OCI-LY3 (cell line): ENCODE measurements at regions not wholly inside any gene's neighbourhood (a gene's known extent, or its start where the extent isn't known, plus 50 kb on each side); places are given as distances from the start of the nearest gene placed in this dataset.

ENCODE experiments used
- H2AFZ ChIP-seq: fragments of 200-600, 300-600 bp; shearing (Covaris generic); 2 replicates; pipeline ENCODE4 v1.6.0; 2014; ENCODE audit warnings: antibody characterized with exemption, low read depth, low read length
- H3K27ac ChIP-seq: fragments of 200-600, 300-600 bp; sonication (generic); 2 replicates; pipeline ENCODE4 v1.5.1; 2014; ENCODE audit warnings: mild to moderate bottlenecking, low read length, moderate library complexity, mixed read lengths
- H3K27me3 ChIP-seq: fragments of 200-600, 300-600 bp; sonication (generic); 2 replicates; pipeline ENCODE4 v1.6.1; 2014; ENCODE audit warnings: low read depth, low read length, mixed read lengths
- H3K36me3 ChIP-seq: fragments of 200-600, 300-600 bp; sonication (generic); replicated peaks from 2 replicates; pipeline ENCODE3; 2014; ENCODE audit warnings: low read depth, low read length, mixed read lengths
- H3K4me1 ChIP-seq: fragments of 300-600, 200-600 bp; sonication (generic); 2 replicates; pipeline ENCODE4 v1.6.1; 2014; ENCODE audit warnings: low read length, mixed read lengths
- H3K4me2 ChIP-seq: fragments of 200-600, 300-600 bp; sonication (generic); 2 replicates; pipeline ENCODE4 v1.6.1; 2014; ENCODE audit warnings: low read length, mixed read lengths
- H3K4me3 ChIP-seq: fragments of 300-600, 200-600 bp; sonication (generic); 2 replicates; pipeline ENCODE4 v1.5.1; 2014; ENCODE audit warnings: antibody characterized with exemption, mild to moderate bottlenecking, low read length, moderate library complexity
- H3K79me2 ChIP-seq: fragments of 300-600, 200-600 bp; shearing (Covaris generic); 2 replicates; pipeline ENCODE4 v1.6.1; 2014; ENCODE audit warnings: mild to moderate bottlenecking, low read length, mixed read lengths
- H3K9ac ChIP-seq: fragments of 300-600, 200-600 bp; shearing (Covaris generic); 2 replicates; pipeline ENCODE4 v1.6.0; 2014; ENCODE audit warnings: mild to moderate bottlenecking, low read length, moderate library complexity
- H3K9me3 ChIP-seq: fragments of 200-600, 300-600 bp; shearing (Covaris generic); 2 replicates; pipeline ENCODE4 v1.6.1; 2014; ENCODE audit warnings: low read length, mixed read lengths; ENCODE audit not compliant: insufficient read depth
- H4K20me1 ChIP-seq: fragments of 200-600, 300-600 bp; sonication (generic); 2 replicates; pipeline ENCODE4 v1.6.1; 2016; ENCODE audit warnings: low read length, mixed read lengths; ENCODE audit not compliant: insufficient read depth
- EZH2phosphoT487 ChIP-seq: fragments of 200-600 bp; shearing (Covaris generic); IDR thresholded peaks from 2 replicates; pipeline ENCODE4 v1.6.1; 2018; ENCODE audit warnings: antibody characterized with exemption, mixed run types, low read depth
- TF ChIP-seq, protein P1 (sequence below): fragments of 200-600, 300-600 bp; sonication (generic); IDR thresholded peaks from 2 replicates; pipeline ENCODE4 v1.5.1; 2014; ENCODE audit warnings: antibody characterized with exemption, low read length, low read depth

DNA sequence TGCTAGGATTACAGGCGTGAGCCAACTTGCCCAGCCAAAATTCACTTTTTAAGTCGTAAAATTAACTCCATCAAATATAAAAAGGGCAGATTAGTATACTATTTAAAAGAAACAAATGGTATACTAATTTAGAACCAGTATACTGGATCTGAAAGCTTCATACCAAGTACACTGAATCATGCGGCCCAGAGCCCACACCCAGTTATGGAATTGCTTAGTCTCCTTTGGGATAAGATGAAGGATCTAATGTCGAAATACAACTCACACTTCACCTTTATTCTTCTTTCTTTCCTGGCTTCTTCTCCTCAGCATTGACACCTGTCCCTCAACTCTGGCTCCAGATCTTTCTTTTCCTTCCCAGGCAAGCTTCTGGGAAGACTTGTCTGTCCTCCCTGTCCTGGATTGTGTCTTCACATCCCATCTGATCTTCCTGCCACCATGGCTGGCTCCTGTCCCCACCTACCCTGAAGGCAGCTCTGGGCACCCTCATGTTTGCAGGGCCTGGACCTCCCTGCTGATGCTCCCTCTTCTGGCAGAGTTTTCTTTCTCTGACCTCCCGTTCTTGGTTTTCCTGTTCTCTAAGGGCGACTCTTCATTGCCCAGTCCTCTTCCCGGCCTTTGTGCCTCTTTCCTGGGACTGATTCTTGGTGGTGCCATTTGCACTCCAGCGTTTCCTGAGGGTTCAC, 57.8 kb upstream of the CTBP2 start:
- no peak overlapping the region for H3K4me2 ChIP-seq
- TF ChIP-seq, protein P1, sequence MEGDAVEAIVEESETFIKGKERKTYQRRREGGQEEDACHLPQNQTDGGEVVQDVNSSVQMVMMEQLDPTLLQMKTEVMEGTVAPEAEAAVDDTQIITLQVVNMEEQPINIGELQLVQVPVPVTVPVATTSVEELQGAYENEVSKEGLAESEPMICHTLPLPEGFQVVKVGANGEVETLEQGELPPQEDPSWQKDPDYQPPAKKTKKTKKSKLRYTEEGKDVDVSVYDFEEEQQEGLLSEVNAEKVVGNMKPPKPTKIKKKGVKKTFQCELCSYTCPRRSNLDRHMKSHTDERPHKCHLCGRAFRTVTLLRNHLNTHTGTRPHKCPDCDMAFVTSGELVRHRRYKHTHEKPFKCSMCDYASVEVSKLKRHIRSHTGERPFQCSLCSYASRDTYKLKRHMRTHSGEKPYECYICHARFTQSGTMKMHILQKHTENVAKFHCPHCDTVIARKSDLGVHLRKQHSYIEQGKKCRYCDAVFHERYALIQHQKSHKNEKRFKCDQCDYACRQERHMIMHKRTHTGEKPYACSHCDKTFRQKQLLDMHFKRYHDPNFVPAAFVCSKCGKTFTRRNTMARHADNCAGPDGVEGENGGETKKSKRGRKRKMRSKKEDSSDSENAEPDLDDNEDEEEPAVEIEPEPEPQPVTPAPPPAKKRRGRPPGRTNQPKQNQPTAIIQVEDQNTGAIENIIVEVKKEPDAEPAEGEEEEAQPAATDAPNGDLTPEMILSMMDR: no peak
- no peak for TF ChIP-seq EZH2phosphoT487

DNA sequence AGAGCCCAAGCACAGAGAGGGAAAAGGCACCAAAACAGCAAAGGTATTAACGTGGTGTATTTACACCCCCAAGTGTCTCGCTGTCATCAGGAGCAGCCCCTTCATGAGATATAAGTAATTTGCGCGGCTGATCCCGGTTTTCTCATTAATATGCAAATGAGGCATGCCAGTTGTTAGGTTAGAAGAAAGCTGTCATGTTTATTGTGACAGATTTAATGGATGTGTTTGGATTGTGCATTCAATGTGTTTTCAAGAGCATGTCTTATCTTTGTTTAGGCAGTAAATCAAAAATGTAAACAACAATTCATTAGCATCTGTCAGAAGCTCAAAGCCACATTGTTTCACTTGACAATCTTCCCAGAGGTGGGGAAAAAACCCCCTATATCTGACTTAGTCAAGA, 56.5 kb upstream of the CTBP2 start:
- Histone ChIP-seq H3K9ac (no peak overlapping the region), H4K20me1 (no peaks in the 10 kb centered on the region), H3K4me1 (no peaks in the 10 kb centered on the region), H3K4me3 (no peak overlapping the region), H3K9me3 (no peaks in the 10 kb centered on the region), H3K4me2 (no peak overlapping the region), H3K27ac (no peak overlapping the region), H3K27me3 (0 out of 2 replicates have a peak, but pooled peaks cover 3% of the 10 kb centered on the region), H2AFZ (no peak overlapping the region), H3K36me3 (no peaks in the 10 kb centered on the region), H3K79me2 (no peaks in the 10 kb centered on the region)
- TF ChIP-seq EZH2phosphoT487: no peak
- TF ChIP-seq, protein P1: no peak

More for the DNA sequence above, 57.8 kb upstream of the CTBP2 start:
- Histone ChIP-seq H3K9ac (no peak overlapping the region), H2AFZ (no peak overlapping the region), H3K9me3 (no peaks in the 10 kb centered on the region), H4K20me1 (no peaks in the 10 kb centered on the region), H3K27me3 (0 out of 2 replicates have a peak, but pooled peaks cover 3% of the 10 kb centered on the region), H3K36me3 (no peaks in the 10 kb centered on the region), H3K27ac (no peak overlapping the region), H3K79me2 (no peaks in the 10 kb centered on the region), H3K4me1 (no peaks in the 10 kb centered on the region), H3K4me3 (no peak overlapping the region)

DNA sequence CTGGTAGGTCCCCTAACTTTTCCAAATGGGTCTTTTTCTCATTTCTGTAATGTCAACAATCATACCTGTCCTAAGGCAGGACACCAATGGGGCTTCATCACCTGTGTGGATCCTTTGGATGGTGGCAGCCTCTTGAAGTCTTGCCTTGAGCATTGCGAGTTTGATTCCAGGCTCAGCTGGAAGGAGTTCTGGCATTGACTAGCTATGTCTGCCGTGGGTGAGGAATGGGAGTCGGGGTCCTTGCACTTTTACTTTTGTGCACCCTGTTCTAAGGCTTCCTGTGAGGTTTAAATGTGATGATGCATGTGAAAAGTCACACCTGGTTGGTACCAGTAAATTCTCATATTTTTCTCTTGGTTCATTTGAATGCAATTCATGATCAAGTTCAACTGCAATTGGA, 55.9 kb upstream of the CTBP2 start:
- Histone ChIP-seq H3K9me3 (no peaks in the 10 kb centered on the region), H3K4me2 (no peak overlapping the region), H4K20me1 (no peaks in the 10 kb centered on the region), H3K4me3 (no peak overlapping the region), H3K36me3 (no peaks in the 10 kb centered on the region), H2AFZ (no peak overlapping the region), H3K27me3 (0 out of 2 replicates have a peak, but pooled peaks cover 3% of the 10 kb centered on the region), H3K79me2 (no peaks in the 10 kb centered on the region), H3K4me1 (no peaks in the 10 kb centered on the region), H3K27ac (no peak overlapping the region), H3K9ac (no peak overlapping the region)
- TF ChIP-seq EZH2phosphoT487: no peak
- TF ChIP-seq, protein P1: no peak

DNA sequence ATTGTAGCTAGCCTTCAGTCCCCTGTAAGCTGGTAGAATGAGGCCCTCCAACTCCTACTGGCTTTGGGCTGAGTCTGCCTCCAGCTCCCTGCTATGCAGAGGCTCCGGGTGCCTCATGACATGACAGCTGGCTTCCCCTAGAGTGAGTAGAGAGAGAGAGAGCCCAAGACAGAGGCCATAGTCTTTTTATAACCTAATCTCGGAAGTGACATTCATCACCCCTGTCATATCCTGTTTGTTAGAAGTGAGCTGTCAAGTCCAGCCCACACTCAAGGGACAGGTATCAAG, 53.9 kb upstream of the CTBP2 start:
- H3K4me2 ChIP-seq: no peak overlapping the region
- H4K20me1 ChIP-seq: no peaks in the 10 kb centered on the region
- H3K27ac ChIP-seq: no peak overlapping the region
- 0 out of 2 replicates have a peak, but pooled peaks cover 3% of the 10 kb centered on the region for H3K27me3 ChIP-seq
- TF ChIP-seq, protein P1: no peak
- TF ChIP-seq EZH2phosphoT487: no peak
- no peaks in the 10 kb centered on the region for H3K36me3 ChIP-seq
- no peak overlapping the region for H3K9ac ChIP-seq
- H2AFZ ChIP-seq: no peak overlapping the region
- H3K4me3 ChIP-seq: no peak overlapping the region
- no peaks in the 10 kb centered on the region for H3K4me1 ChIP-seq
- no peaks in the 10 kb centered on the region for H3K9me3 ChIP-seq
- no peaks in the 10 kb centered on the region for H3K79me2 ChIP-seq
